Left ventricle myocardium inferior (tissue), 1 donor: ENCODE measurements at regions not wholly inside any gene's neighbourhood (a gene's known extent, or its start where the extent isn't known, plus 50 kb on each side); places are given as distances from the start of the nearest gene placed in this dataset.

Source experiments
- DNase-seq: peaks from one replicate; pipeline ENCODE4 v3.0.0-alpha.2; 2020
- H3K27ac ChIP-seq: fragments of 200-600 bp; replicated peaks from 2 replicates; pipeline ENCODE4 v1.8.0; 2021
- H3K27me3 ChIP-seq: fragments of 200-600 bp; 2 replicates; pipeline ENCODE4 v1.8.0; 2021; ENCODE audit warnings: low read depth
- H3K36me3 ChIP-seq: fragments of 200-600 bp; 2 replicates; pipeline ENCODE4 v1.8.0; 2021
- H3K4me1 ChIP-seq: fragments of 200-600 bp; 2 replicates; pipeline ENCODE4 v1.8.0; 2021
- H3K4me3 ChIP-seq: fragments of 200-600 bp; 2 replicates; pipeline ENCODE4 v1.8.0; 2021; ENCODE audit warnings: mild to moderate bottlenecking, moderate library complexity
- H3K9me3 ChIP-seq: fragments of 200-600 bp; replicated peaks from 2 replicates; pipeline ENCODE4 v1.8.0; 2021
- intact Hi-C: fragments of 100-400 bp; cut with micrococcal nuclease; formaldehyde crosslinking; loops from one replicate; pipeline ENCODE4 v1.11.0; 2022
- TF ChIP-seq, protein P1 (sequence below): fragments of 200-600 bp; IDR thresholded peaks from 2 replicates; pipeline ENCODE4 v1.8.0; 2021; ENCODE audit warnings: antibody characterized with exemption, mild to moderate bottlenecking, borderline replicate concordance
- donor health status: DM: no; HTN: yes; CAD: no; lungs with severe emphysema.

DNA sequence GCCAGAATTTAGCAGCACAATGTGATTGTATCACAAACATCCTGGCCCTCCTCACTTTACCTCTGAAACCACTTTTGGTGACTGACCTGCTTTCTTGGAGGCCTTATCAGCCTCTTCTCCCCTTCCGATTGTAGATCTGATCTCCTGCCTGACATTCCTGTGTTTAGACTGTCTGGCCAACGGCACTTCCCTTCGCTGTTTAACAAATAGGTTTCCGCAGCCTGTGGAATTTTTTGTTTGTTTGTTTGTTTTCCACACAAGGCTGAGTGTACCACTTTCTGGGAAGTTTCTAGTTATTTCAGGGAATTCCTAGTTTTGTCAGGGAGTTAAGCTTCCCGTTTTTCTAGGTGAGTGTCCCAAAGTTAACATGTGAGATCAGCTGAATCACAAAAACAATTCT lies 65.9 kb upstream of the CDKN3 start:
- intact Hi-C loops, result loop anchor here (10.0 kb wide), 1 partner anchor 796 kb away; no protein-coding TSS in a partner anchor

DNA sequence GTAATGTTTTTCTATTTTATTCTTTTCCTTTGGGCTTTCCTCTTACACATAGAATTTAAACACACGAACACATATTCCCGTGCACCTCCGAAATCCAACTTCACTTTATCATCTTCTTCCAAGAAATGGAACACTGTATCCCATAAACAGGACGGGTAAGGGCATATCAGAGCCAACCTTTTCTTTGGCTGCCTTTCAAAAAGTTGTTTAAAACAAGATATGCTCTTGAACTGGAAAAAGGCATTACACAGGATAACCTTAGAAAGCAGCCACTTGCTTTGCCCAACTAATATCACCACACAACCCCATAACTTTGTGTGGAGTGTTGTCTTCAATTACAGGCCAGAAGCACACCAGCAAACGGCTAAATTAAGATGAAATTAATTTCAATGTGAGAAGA lies 65.3 kb upstream of the CDKN3 start:
- H3K36me3 ChIP-seq, result no peaks in the 10 kb centered on the region
- TF ChIP-seq, protein P1, sequence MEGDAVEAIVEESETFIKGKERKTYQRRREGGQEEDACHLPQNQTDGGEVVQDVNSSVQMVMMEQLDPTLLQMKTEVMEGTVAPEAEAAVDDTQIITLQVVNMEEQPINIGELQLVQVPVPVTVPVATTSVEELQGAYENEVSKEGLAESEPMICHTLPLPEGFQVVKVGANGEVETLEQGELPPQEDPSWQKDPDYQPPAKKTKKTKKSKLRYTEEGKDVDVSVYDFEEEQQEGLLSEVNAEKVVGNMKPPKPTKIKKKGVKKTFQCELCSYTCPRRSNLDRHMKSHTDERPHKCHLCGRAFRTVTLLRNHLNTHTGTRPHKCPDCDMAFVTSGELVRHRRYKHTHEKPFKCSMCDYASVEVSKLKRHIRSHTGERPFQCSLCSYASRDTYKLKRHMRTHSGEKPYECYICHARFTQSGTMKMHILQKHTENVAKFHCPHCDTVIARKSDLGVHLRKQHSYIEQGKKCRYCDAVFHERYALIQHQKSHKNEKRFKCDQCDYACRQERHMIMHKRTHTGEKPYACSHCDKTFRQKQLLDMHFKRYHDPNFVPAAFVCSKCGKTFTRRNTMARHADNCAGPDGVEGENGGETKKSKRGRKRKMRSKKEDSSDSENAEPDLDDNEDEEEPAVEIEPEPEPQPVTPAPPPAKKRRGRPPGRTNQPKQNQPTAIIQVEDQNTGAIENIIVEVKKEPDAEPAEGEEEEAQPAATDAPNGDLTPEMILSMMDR, result no peak
- DNase-seq, result no peak
- intact Hi-C loops, result loop anchor here (10.0 kb wide), 1 partner anchor 797 kb away; no protein-coding TSS in a partner anchor
- H3K4me1 ChIP-seq, result peaks cover 9% of the 10 kb centered on the region
- H3K9me3 ChIP-seq, result no peaks in the 10 kb centered on the region
- H3K27me3 ChIP-seq, result no peaks in the 10 kb centered on the region
- H3K4me3 ChIP-seq, result no peak overlapping the region
- H3K27ac ChIP-seq, result no peak overlapping the region

More for the DNA sequence above, 65.9 kb upstream of the CDKN3 start:
- peaks cover 9% of the 10 kb centered on the region for H3K4me1 ChIP-seq
- no peak for DNase-seq
- H3K9me3 ChIP-seq, result no peaks in the 10 kb centered on the region
- H3K27me3 ChIP-seq, result no peaks in the 10 kb centered on the region
- TF ChIP-seq, protein P1, result no peak
- no peak overlapping the region for H3K4me3 ChIP-seq
- H3K36me3 ChIP-seq, result no peaks in the 10 kb centered on the region
- no peak overlapping the region for H3K27ac ChIP-seq

DNA sequence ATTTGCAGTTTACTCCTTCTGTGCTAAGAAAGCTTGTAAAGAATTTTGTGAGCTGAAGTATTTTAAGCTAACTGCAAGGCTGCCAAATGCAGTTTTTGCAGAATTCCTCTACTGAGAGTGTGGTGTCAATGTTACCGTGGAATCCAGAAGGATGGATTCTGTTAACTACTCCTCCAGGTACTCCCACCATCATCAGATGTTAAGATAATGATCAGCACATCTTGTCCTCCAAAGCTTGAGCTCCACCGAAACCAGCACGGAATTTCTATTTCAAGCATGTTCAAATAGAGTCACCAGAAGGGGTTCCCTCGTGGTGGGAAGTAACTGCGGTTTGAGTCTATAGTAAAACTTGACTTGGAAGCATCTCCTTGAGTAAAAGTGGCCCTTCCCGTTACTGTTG lies 64.3 kb upstream of the CDKN3 start:
- TF ChIP-seq, protein P1, result no peak
- Histone ChIP-seq H3K27ac (no peak overlapping the region), H3K27me3 (peaks cover 10% of the 10 kb centered on the region), H3K4me1 (peaks cover 9% of the 10 kb centered on the region), H3K36me3 (no peaks in the 10 kb centered on the region), H3K4me3 (no peak overlapping the region), H3K9me3 (no peaks in the 10 kb centered on the region)
- no peak for DNase-seq
- intact Hi-C loops, result loop anchor here (10.0 kb wide), 1 partner anchor 798 kb away; no protein-coding TSS in a partner anchor

DNA sequence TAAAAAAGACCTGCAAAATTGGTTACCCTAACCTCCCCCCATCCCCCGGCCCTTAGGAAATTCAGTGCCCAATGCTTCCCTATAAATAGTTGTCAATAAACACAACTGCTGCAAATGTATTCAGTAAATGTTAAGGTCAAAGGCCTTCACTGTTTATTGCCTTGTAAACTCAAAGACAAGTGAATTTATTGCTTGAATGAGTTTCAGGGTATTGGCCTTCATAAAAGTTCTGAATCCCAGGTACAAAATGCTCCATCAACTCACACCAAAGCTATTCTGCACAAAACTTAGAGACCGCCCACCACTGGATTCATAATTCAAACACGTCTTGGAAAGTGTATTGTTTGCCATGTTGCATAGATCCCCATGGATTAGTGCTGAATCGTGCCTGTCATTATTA lies 63.3 kb upstream of the CDKN3 start:
- Histone ChIP-seq H3K4me3 (no peak overlapping the region), H3K36me3 (no peaks in the 10 kb centered on the region), H3K27ac (no peak overlapping the region), H3K9me3 (no peaks in the 10 kb centered on the region), H3K4me1 (peaks cover 9% of the 10 kb centered on the region), H3K27me3 (peaks cover 10% of the 10 kb centered on the region)
- intact Hi-C loops, result loop anchor here (10.0 kb wide), 1 partner anchor 799 kb away; no protein-coding TSS in a partner anchor
- no peak for DNase-seq
- TF ChIP-seq, protein P1, result no peak

DNA sequence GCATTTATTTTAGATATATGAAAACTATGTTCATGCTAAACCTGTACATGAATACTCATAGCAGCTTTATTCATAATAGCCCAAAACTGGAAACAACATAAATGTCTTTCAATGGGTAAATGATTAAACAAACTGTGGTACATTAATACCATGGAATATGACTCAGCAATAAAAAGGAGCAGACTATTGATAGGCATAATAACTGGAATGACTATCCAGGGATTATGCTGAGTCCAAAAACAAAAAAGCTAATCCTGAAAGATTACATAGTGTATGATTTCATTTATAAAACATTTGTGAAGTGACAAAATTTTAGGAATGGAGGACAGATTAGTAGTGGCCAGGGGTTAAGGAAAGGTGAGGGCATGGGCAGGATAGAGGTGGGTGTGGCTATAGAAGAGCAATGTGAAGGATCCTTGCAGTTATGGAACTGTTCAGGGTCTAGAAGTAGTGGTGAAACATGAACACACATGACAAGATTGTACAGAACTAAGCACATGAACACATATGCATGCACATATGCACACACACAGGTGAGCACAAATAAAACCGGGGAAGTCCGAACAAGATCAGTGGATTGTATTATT lies 61.1 kb upstream of the CDKN3 start:
- Histone ChIP-seq H3K4me1 (peaks cover 9% of the 10 kb centered on the region), H3K27ac (no peak overlapping the region), H3K4me3 (no peak overlapping the region), H3K36me3 (no peaks in the 10 kb centered on the region), H3K9me3 (no peaks in the 10 kb centered on the region), H3K27me3 (peaks cover 10% of the 10 kb centered on the region)
- TF ChIP-seq, protein P1, result no peak
- no peak for DNase-seq
- intact Hi-C loops, result loop anchor here (10.0 kb wide), 1 partner anchor 801 kb away; no protein-coding TSS in a partner anchor
